Liver (tissue), 8 donors: ENCODE measurements at regions not wholly inside any gene's neighbourhood (a gene's known extent, or its start where the extent isn't known, plus 50 kb on each side); places are given as distances from the start of the nearest gene placed in this dataset.

Source experiments
- DNase-seq: peaks from one replicate; pipeline ENCODE4 v3.0.0-alpha.2; 2017; ENCODE audit warnings: low spot score
- H3K27ac ChIP-seq, 2 donors: one replicate each; pipeline ENCODE4 v1.7.0; 2013; ENCODE audit warnings: inconsistent platforms in 2 of 2, low read length in 2 of 2, control low read depth in 1 of 2, low read depth in 1 of 2, mild to moderate bottlenecking in 1 of 2
- H3K27me3 ChIP-seq, 4 donors: one replicate each; pipeline versions ENCODE4 v1.6.1 to v1.7.0; 2013; ENCODE audit warnings: low read length in 3 of 4, inconsistent platforms in 1 of 4, mild to moderate bottlenecking in 1 of 4, moderate library complexity in 1 of 4; ENCODE audit not compliant: control insufficient read depth in 4 of 4, insufficient read depth in 4 of 4
- H3K36me3 ChIP-seq, 4 donors: one replicate each; pipeline versions ENCODE4 v1.6.1 to v1.7.0; 2013; ENCODE audit warnings: low read length in 3 of 4, mild to moderate bottlenecking in 3 of 4, low read depth in 1 of 4, moderate library complexity in 1 of 4; ENCODE audit not compliant: control insufficient read depth in 4 of 4, insufficient read depth in 3 of 4
- H3K4me1 ChIP-seq, 4 donors: one replicate each; pipeline versions ENCODE4 v1.6.1 to v1.7.0; 2013; ENCODE audit warnings: low read length in 3 of 4, mild to moderate bottlenecking in 3 of 4, moderate library complexity in 1 of 4; ENCODE audit not compliant: control insufficient read depth in 4 of 4, insufficient read depth in 4 of 4
- H3K4me3 ChIP-seq, 3 donors: one replicate each; pipeline versions ENCODE4 v1.6.1 to v1.7.0; 2013; ENCODE audit warnings: low read length in 3 of 3, control low read depth in 1 of 3, low read depth in 1 of 3, mild to moderate bottlenecking in 1 of 3
- H3K9ac ChIP-seq, 2 donors: one replicate each; pipeline ENCODE4 v1.7.0; 2013; ENCODE audit warnings: low read length in 2 of 2, mild to moderate bottlenecking in 2 of 2, moderate library complexity in 2 of 2, control low read depth in 1 of 2, low read depth in 1 of 2
- H3K9me3 ChIP-seq, 4 donors: one replicate each; pipeline versions ENCODE4 v1.6.1 to v1.7.0; 2013; ENCODE audit warnings: low read length in 3 of 4; ENCODE audit not compliant: control insufficient read depth in 4 of 4
- FOXA2 ChIP-seq: IDR thresholded peaks from 2 replicates; pipeline ENCODE4 v1.6.1; 2016; ENCODE audit warnings: antibody characterized with exemption
- GABPA ChIP-seq, 2 donors: IDR thresholded peaks in 1 of 2; conservative IDR thresholded peaks in 1 of 2; 2 replicates each; pipeline ENCODE4 v1.6.1; 2016; ENCODE audit warnings: antibody characterized with exemption in 2 of 2, mild to moderate bottlenecking in 1 of 2, moderate library complexity in 1 of 2
- HNF4A ChIP-seq, 2 donors: conservative IDR thresholded peaks; 2 replicates each; pipeline ENCODE4 v1.6.1; 2016; ENCODE audit warnings: antibody characterized with exemption in 2 of 2, mild to moderate bottlenecking in 2 of 2
- HNF4G ChIP-seq: IDR thresholded peaks from 2 replicates; pipeline ENCODE4 v1.6.1; 2016; ENCODE audit warnings: antibody characterized with exemption
- NR2F2 ChIP-seq: IDR thresholded peaks from 2 replicates; pipeline ENCODE4 v1.6.1; 2016; ENCODE audit warnings: antibody characterized with exemption
- RAD21 ChIP-seq, 2 donors: IDR thresholded peaks; 2 replicates each; pipeline ENCODE4 v1.6.1; 2016; ENCODE audit warnings: antibody characterized with exemption in 2 of 2, mild to moderate bottlenecking in 2 of 2
- REST ChIP-seq: IDR thresholded peaks from 2 replicates; pipeline ENCODE4 v1.6.1; 2016; ENCODE audit warnings: antibody characterized with exemption, mild to moderate bottlenecking
- RXRA ChIP-seq, 2 donors: IDR thresholded peaks; 2 replicates each; pipeline ENCODE4 v1.6.1; 2017 to 2018; ENCODE audit warnings: antibody characterized with exemption in 2 of 2, mild to moderate bottlenecking in 1 of 2
- SP1 ChIP-seq: IDR thresholded peaks from 2 replicates; pipeline ENCODE4 v1.6.1; 2018; ENCODE audit warnings: antibody characterized with exemption, mild to moderate bottlenecking
- YY1 ChIP-seq: IDR thresholded peaks from 2 replicates; pipeline ENCODE4 v1.6.1; 2016; ENCODE audit warnings: antibody characterized with exemption, mild to moderate bottlenecking
- WGBS: extraction: QIAGEN DNeasy Blood & Tissue Kit; methylation state at CpG from one replicate; pipeline ENCODE4 v1.1.7; 2013; 5-methylcytosine and 5-hydroxymethylcytosine counted together
- TF ChIP-seq, protein P1 (sequence below): IDR thresholded peaks from 2 replicates; pipeline ENCODE4 v1.6.1; 2016; ENCODE audit warnings: antibody characterized with exemption
- TF ChIP-seq, protein P2 (sequence below): fragments of 150-350 bp; IDR thresholded peaks from 2 replicates; pipeline ENCODE4 v1.5.1; 2017; ENCODE audit warnings: improper control_type of control experiment, low read depth, low read length; ENCODE audit not compliant: missing input control
- TF ChIP-seq, protein P3 (sequence below): IDR thresholded peaks from 2 replicates; pipeline ENCODE4 v1.6.1; 2016; ENCODE audit warnings: antibody characterized with exemption
- TF ChIP-seq, protein P4 (sequence below): IDR thresholded peaks from 2 replicates; pipeline ENCODE4 v1.6.1; 2016; ENCODE audit warnings: antibody characterized with exemption
- donor health status: healthy.
- donor health status: healthy.
- donor health status: healthy.
- donor health status: healthy.
- donor health status: healthy.

GRCh38 chr22:48313175-48313830, 1514.4 kb downstream of the BRD1 start (continued):
- TF ChIP-seq, protein P1, sequence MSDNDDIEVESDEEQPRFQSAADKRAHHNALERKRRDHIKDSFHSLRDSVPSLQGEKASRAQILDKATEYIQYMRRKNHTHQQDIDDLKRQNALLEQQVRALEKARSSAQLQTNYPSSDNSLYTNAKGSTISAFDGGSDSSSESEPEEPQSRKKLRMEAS: no peak

GRCh38 chr22:48310740-48311139, 1516.9 kb downstream of the BRD1 start:
- no peak overlapping the region for H3K27ac ChIP-seq
- no peak overlapping the region for H3K4me3 ChIP-seq
- H3K4me1 ChIP-seq: no peaks in the 10 kb centered on the region
- peaks cover 0 to 5% (median 2%) of the 10 kb centered on the region in 4 donors for H3K9me3 ChIP-seq
- no peaks in the 10 kb centered on the region for H3K36me3 ChIP-seq
- DNase-seq: no peak
- TF ChIP-seq RAD21 (IDR thresholded peaks at IDR 0.05): no peak
- no peak for TF ChIP-seq RXRA (IDR thresholded peaks at IDR 0.05)
- no peak for TF ChIP-seq REST
- TF ChIP-seq YY1: no peak
- TF ChIP-seq, protein P1: no peak
- TF ChIP-seq, protein P2, sequence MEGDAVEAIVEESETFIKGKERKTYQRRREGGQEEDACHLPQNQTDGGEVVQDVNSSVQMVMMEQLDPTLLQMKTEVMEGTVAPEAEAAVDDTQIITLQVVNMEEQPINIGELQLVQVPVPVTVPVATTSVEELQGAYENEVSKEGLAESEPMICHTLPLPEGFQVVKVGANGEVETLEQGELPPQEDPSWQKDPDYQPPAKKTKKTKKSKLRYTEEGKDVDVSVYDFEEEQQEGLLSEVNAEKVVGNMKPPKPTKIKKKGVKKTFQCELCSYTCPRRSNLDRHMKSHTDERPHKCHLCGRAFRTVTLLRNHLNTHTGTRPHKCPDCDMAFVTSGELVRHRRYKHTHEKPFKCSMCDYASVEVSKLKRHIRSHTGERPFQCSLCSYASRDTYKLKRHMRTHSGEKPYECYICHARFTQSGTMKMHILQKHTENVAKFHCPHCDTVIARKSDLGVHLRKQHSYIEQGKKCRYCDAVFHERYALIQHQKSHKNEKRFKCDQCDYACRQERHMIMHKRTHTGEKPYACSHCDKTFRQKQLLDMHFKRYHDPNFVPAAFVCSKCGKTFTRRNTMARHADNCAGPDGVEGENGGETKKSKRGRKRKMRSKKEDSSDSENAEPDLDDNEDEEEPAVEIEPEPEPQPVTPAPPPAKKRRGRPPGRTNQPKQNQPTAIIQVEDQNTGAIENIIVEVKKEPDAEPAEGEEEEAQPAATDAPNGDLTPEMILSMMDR: no peak
- TF ChIP-seq, protein P3, sequence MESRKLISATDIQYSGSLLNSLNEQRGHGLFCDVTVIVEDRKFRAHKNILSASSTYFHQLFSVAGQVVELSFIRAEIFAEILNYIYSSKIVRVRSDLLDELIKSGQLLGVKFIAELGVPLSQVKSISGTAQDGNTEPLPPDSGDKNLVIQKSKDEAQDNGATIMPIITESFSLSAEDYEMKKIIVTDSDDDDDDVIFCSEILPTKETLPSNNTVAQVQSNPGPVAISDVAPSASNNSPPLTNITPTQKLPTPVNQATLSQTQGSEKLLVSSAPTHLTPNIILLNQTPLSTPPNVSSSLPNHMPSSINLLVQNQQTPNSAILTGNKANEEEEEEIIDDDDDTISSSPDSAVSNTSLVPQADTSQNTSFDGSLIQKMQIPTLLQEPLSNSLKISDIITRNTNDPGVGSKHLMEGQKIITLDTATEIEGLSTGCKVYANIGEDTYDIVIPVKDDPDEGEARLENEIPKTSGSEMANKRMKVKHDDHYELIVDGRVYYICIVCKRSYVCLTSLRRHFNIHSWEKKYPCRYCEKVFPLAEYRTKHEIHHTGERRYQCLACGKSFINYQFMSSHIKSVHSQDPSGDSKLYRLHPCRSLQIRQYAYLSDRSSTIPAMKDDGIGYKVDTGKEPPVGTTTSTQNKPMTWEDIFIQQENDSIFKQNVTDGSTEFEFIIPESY: no peak
- TF ChIP-seq SP1: no peak
- TF ChIP-seq HNF4A (conservative IDR thresholded peaks at IDR 0.05): no peak
- TF ChIP-seq, protein P4, sequence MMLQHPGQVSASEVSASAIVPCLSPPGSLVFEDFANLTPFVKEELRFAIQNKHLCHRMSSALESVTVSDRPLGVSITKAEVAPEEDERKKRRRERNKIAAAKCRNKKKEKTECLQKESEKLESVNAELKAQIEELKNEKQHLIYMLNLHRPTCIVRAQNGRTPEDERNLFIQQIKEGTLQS: no peak
- TF ChIP-seq HNF4G: no peak
- no peak for TF ChIP-seq FOXA2
- TF ChIP-seq GABPA (IDR thresholded peaks at IDR 0.05 in 1 of 2, conservative IDR thresholded peaks at IDR 0.05 in 1 of 2): no peak
- no peak for TF ChIP-seq NR2F2
- WGBS: 55% methylated on average over 10 of the region's 10 CpGs
- H3K9ac ChIP-seq: no peak overlapping the region
- no peaks in the 10 kb centered on the region for H3K27me3 ChIP-seq
